ENCODE measurements at regions not wholly inside any gene's neighbourhood (a gene's known extent, or its start where the extent isn't known, plus 50 kb on each side); places are given as distances from the start of the nearest gene placed in this dataset.

- CTCF ChIA-PET: no interaction called here
- intact Hi-C loops (cut with micrococcal nuclease): no loop called here
These were observed 234.8 kb upstream of the PRICKLE1 start for GRCh38 chr12:42824327-42824726.

More at GRCh38 chr12:42824327-42824726, 234.8 kb upstream of the PRICKLE1 start:
- dilution Hi-C loops (cut with MboI; ENCODE audit: extremely low pct_ligation_motif_present, low sequenced_read_pairs): no loop called here
- Histone ChIP-seq H3K27ac (ENCODE audit: insufficient read depth, low read depth, low read length) (no peak overlapping the region), H4K20me1 (replicated peaks; ENCODE audit: control insufficient read depth, extremely low read depth, insufficient read depth, low read length) (no peaks in the 10 kb centered on the region), H3K9me1 (replicated peaks; ENCODE audit: control insufficient read depth, extremely low read depth, insufficient read depth, low read length) (no peaks in the 10 kb centered on the region), H3K4me3 (replicated peaks in 1 of 3; ENCODE audit: insufficient read depth in 1 of 3, low read depth in 1 of 3, low read length in 3 of 3) (no peak overlapping the region), H2AFZ (ENCODE audit: low read depth, low read length) (no peak overlapping the region), H3K27me3 (ENCODE audit: control insufficient read depth in 2 of 2, insufficient read depth in 2 of 2, low read length in 2 of 2) (no peaks in the 10 kb centered on the region), H3K4me1 (ENCODE audit: control insufficient read depth, extremely low read depth, insufficient read depth, low read length) (peaks cover 11% of the 10 kb centered on the region), H3K36me3 (ENCODE audit: control insufficient read depth in 2 of 2, extremely low read depth in 1 of 2, insufficient read depth in 2 of 2, low read length in 2 of 2) (no peaks in the 10 kb centered on the region), H3K9ac (replicated peaks; ENCODE audit: extremely low read depth, insufficient read depth, low read length) (no peak overlapping the region), H3K9me3 (replicated peaks; ENCODE audit: control insufficient read depth, insufficient read depth, low read length) (no peaks in the 10 kb centered on the region), H3K79me2 (ENCODE audit: control insufficient read depth, insufficient read depth, low read length) (no peaks in the 10 kb centered on the region), H3K4me2 (ENCODE audit: insufficient read depth, low read length) (no peak overlapping the region)
- DNase-seq (ENCODE audit: low read depth, low spot score) (no peak), FAIRE-seq (no peak)
- no TSS peak for BruUV-seq (replicated peaks)
- TF ChIP-seq CTCF (IDR thresholded peaks at IDR 0.05; ENCODE audit: extremely low read depth in 1 of 2, insufficient read depth in 1 of 2, low read depth in 1 of 2, low read length in 2 of 2) (no peak), FOS (IDR thresholded peaks at IDR 0.05; ENCODE audit: borderline replicate concordance, insufficient read depth, low read length) (no peak), MYC (IDR thresholded peaks at IDR 0.05; ENCODE audit: low read depth, low read length) (no peak), POLR2A (IDR thresholded peaks at IDR 0.05; ENCODE audit: low read depth, low read length) (no peak), POLR2AphosphoS5 (IDR thresholded peaks at IDR 0.05; ENCODE audit: insufficient read depth, low read depth, low read length) (no peak), JUN (IDR thresholded peaks at IDR 0.05; ENCODE audit: borderline replicate concordance, insufficient read depth, insufficient read length, low read depth) (no peak), EZH2 (IDR thresholded peaks at IDR 0.05; ENCODE audit: borderline replicate concordance, low read depth, low read length, severe bottlenecking) (no peak), MAX (IDR thresholded peaks at IDR 0.05; ENCODE audit: insufficient read depth, insufficient read length) (no peak), GATA2 (IDR thresholded peaks at IDR 0.05; ENCODE audit: insufficient read depth, insufficient read length, low read depth, low read length) (no peak)
- POLR2A ChIA-PET: no interaction called here

Measured in endothelial cell of umbilical vein (primary cell).